C4-2B (cell line): ENCODE measurements at regions not wholly inside any gene's neighbourhood (a gene's known extent, or its start where the extent isn't known, plus 50 kb on each side); places are given as distances from the start of the nearest gene placed in this dataset.
"Not testable (repeated sequence)": the region's sequence is repeated elsewhere in the genome, so short reads cannot be mapped to it uniquely, and the experiment has no call there.

Experiments used
- CTCF ChIP-seq: fragments of 450-650 bp; conservative IDR thresholded peaks from 2 replicates; pipeline ENCODE4 v1.5.1; 2017; ENCODE audit warnings: mild to moderate bottlenecking
- ZFX ChIP-seq: fragments of 450-650 bp; IDR thresholded peaks from 2 replicates; pipeline ENCODE4 v1.6.1; 2017

- not testable (repeated sequence) for TF ChIP-seq CTCF, ZFX
Observed at GRCh38 chr1:149641179-149641578, 57.5 kb downstream of the PPIAL4C start.
